AG09319 (cell line): ENCODE measurements at regions not wholly inside any gene's neighbourhood (a gene's known extent, or its start where the extent isn't known, plus 50 kb on each side); places are given as distances from the start of the nearest gene placed in this dataset.

Experiments
- DNase-seq: peaks from one replicate; pipeline ENCODE4 v3.0.0-alpha.2; 2010; ENCODE audit warnings: low read depth; ENCODE audit errors: extremely low read depth
- TF ChIP-seq, protein P1 (sequence below): IDR thresholded peaks from 2 replicates; pipeline ENCODE4 v1.5.1; 2011; ENCODE audit warnings: low read depth, mild to moderate bottlenecking, inconsistent platforms, low read length, moderate library complexity

DNA sequence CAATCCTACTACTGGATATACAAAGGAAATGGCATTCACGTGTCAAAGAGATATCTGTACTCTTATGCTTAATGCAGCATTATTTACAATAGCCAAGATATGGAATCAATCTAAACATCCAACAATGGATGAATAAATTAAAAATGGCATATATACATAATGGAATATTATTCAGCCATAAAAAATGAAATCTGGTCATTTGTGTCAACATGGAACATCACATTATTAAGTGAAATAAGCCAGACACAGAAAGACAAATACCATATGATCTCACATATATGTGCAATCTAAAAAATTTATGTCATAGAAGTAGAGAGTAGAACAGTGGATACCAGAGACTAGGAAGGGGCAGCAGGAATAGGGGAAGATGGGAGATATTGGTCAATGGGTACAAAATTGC is 228.8 kb upstream of the TBX3 start:
- DNase-seq: no peak
- TF ChIP-seq, protein P1, sequence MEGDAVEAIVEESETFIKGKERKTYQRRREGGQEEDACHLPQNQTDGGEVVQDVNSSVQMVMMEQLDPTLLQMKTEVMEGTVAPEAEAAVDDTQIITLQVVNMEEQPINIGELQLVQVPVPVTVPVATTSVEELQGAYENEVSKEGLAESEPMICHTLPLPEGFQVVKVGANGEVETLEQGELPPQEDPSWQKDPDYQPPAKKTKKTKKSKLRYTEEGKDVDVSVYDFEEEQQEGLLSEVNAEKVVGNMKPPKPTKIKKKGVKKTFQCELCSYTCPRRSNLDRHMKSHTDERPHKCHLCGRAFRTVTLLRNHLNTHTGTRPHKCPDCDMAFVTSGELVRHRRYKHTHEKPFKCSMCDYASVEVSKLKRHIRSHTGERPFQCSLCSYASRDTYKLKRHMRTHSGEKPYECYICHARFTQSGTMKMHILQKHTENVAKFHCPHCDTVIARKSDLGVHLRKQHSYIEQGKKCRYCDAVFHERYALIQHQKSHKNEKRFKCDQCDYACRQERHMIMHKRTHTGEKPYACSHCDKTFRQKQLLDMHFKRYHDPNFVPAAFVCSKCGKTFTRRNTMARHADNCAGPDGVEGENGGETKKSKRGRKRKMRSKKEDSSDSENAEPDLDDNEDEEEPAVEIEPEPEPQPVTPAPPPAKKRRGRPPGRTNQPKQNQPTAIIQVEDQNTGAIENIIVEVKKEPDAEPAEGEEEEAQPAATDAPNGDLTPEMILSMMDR: no peak

GRCh38 chr12:114911196-114911595 is 227.2 kb upstream of the TBX3 start:
- DNase-seq: no peak
- TF ChIP-seq, protein P1: no peak

- no peak for DNase-seq
- TF ChIP-seq, protein P1: no peak
Observed at GRCh38 chr12:114904254-114905003, 220.5 kb upstream of the TBX3 start.

DNA sequence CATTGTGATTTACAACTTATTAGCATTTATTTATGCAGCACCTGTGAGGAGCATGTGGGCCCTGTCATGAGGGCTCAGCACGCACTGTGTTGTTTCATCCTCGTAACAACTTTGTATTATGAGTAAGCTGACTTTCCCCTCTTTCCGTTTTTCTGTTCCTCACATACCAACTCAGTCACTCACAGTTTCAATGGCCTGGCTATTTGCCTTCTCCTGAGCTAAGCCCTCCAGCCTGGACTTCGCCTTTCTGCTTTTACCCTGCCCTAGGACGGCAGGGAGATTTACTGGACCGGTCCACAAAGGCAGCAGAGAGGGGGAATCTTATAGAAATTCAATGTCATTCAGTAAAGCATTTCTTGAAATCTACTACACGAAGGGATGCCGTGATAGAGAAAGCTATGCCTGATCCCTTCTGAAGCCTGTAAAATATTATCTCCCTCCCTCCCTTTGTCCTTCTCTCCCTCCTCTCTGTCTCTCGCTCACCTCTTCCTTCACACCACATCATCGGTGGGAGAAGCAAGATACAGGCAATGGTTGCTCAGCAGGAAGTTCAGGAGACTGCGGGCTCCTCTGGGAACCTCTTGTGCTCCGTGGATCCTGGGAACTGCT is 219.2 kb upstream of the TBX3 start:
- no peak for DNase-seq
- TF ChIP-seq, protein P1: no peak

DNA sequence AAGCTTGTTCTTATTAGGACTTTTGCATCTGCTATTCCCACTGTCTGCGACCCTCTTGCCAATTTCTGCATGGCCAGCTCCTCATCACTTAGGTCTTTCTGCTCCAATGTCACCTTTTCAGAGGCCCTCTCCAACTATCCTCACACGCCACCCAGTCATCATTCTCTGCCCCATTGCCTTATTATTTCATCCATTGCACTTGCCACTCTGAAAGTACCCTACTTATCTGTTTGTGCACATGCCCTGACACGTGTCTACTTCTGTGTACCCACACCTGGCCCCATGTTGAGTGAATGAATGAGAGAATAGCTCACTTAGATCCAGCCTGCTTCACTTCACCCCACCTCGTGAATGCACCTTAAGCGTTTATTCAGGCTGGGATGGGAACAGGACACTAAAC is 218.7 kb upstream of the TBX3 start:
- TF ChIP-seq, protein P1: no peak
- DNase-seq: no peak

DNA sequence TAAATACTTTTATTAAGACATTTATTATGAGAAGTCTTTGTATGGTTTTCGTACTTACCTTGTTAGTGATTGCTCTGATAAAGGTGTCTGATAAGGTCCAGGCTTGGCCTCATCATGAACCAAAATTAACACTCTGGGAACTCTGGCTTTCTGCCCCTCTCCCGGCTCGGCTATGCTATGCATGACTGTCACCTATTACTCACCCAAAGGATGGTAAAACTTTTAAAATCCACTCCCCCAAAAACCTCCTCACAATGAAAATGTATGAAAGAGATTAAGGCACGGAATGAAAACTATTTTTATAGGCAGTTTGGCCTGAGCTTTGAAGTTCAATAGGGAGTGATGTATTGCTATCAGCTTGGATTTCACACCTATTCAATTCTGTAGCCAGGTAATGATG is 217.3 kb upstream of the TBX3 start:
- DNase-seq: no peak
- TF ChIP-seq, protein P1: no peak

DNA sequence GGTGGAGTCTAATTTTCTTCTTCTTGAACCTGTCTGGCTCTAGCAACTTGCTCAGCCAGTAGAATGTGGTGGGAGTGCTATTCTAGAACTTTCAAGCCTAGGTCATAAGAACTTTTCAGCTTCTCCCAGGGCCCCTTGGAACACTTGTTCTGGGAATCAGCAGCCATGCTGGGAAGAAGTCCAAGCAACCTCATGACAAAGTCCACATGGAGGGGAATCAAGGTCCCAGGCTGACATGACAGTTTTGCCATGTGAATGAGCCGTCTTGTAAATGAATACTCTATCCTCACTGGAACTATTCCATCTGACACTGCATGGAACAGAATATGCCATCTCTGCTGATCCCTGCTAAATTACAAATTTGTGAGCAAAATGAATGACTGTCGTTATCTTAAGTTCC is 214.2 kb upstream of the TBX3 start:
- TF ChIP-seq, protein P1: no peak
- DNase-seq: no peak
